ENCODE measurements at regions not wholly inside any gene's neighbourhood (a gene's known extent, or its start where the extent isn't known, plus 50 kb on each side); places are given as distances from the start of the nearest gene placed in this dataset.

DNA sequence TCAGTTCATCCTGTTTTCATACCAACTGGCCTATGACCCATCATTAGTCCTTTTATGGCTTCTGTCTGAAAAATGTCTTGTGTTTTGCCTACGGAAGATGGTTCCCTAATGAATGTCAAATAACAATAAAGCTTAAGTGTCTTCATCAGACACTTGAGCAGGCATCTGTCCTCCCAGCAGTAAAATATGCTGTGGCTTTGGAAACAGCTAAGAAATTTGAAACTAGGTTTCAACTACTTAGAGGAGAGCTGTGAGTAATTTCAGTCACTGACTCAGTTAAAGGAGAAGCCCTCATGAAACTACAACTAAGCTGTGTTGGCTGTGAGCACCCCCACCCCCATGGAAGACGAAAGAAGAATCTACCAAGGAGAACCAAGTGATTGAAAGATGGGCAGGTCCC is 409.4 kb upstream of the PPP2R3A start:
- TF ChIP-seq JUND (IDR thresholded peaks at IDR 0.05; ENCODE audit: borderline replicate concordance, low read depth, low read length) = no peak
- no peak for TF ChIP-seq JUND (tag; IDR thresholded peaks at IDR 0.05; ENCODE audit: borderline replicate concordance, low read depth, low read length)
- no peak for TF ChIP-seq ERF (CRISPR knock-in tag; IDR thresholded peaks at IDR 0.05)
- no peak for TF ChIP-seq TGIF2 (CRISPR knock-in tag; IDR thresholded peaks at IDR 0.05)
- TF ChIP-seq ZBTB7A (IDR thresholded peaks at IDR 0.05; ENCODE audit: borderline replicate concordance, control insufficient read depth, low read depth, low read length) = no peak
- no peak for TF ChIP-seq SP1 (CRISPR knock-in tag; IDR thresholded peaks at IDR 0.05)
- TF ChIP-seq, protein P1, sequence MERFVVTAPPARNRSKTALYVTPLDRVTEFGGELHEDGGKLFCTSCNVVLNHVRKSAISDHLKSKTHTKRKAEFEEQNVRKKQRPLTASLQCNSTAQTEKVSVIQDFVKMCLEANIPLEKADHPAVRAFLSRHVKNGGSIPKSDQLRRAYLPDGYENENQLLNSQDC (CRISPR knock-in tag; IDR thresholded peaks at IDR 0.05) = no peak
- TF ChIP-seq, protein P2, sequence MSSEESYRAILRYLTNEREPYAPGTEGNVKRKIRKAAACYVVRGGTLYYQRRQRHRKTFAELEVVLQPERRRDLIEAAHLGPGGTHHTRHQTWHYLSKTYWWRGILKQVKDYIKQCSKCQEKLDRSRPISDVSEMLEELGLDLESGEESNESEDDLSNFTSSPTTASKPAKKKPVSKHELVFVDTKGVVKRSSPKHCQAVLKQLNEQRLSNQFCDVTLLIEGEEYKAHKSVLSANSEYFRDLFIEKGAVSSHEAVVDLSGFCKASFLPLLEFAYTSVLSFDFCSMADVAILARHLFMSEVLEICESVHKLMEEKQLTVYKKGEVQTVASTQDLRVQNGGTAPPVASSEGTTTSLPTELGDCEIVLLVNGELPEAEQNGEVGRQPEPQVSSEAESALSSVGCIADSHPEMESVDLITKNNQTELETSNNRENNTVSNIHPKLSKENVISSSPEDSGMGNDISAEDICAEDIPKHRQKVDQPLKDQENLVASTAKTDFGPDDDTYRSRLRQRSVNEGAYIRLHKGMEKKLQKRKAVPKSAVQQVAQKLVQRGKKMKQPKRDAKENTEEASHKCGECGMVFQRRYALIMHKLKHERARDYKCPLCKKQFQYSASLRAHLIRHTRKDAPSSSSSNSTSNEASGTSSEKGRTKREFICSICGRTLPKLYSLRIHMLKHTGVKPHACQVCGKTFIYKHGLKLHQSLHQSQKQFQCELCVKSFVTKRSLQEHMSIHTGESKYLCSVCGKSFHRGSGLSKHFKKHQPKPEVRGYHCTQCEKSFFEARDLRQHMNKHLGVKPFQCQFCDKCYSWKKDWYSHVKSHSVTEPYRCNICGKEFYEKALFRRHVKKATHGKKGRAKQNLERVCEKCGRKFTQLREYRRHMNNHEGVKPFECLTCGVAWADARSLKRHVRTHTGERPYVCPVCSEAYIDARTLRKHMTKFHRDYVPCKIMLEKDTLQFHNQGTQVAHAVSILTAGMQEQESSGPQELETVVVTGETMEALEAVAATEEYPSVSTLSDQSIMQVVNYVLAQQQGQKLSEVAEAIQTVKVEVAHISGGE (CRISPR knock-in tag; IDR thresholded peaks at IDR 0.05) = no peak

Measured in K562 (cell line).